Esophagus muscularis mucosa (tissue), 4 donors: ENCODE measurements at regions not wholly inside any gene's neighbourhood (a gene's known extent, or its start where the extent isn't known, plus 50 kb on each side); places are given as distances from the start of the nearest gene placed in this dataset.

ENCODE experiments used
- DNase-seq: peaks from one replicate; pipeline ENCODE4 v3.0.0-alpha.2; 2017; ENCODE audit errors: extremely low spot score
- H3K27ac ChIP-seq, 4 donors: fragments of 200-600 bp; sonication (generic); replicated peaks in 1 of 4; 1 replicate in 3 of 4; 2 replicates in 1 of 4; pipeline ENCODE4 v1.5.1; 2016 to 2019; ENCODE audit warnings: mild to moderate bottlenecking in 1 of 4
- H3K27me3 ChIP-seq, 4 donors: fragments of 200-600 bp; sonication (generic); one replicate each; pipeline versions ENCODE4 v1.5.1 to v1.6.0; 2016 to 2019
- H3K36me3 ChIP-seq, 4 donors: fragments of 200-600 bp; sonication (generic); one replicate each; pipeline ENCODE4 v1.5.1; 2016 to 2019
- H3K4me1 ChIP-seq, 4 donors: fragments of 200-600 bp; sonication (generic); one replicate each; pipeline ENCODE4 v1.5.1; 2016 to 2019
- H3K4me3 ChIP-seq, 4 donors: fragments of 200-600 bp; sonication (generic); 1 replicate in 2 of 4; 2 replicates in 2 of 4; pipeline ENCODE4 v1.5.1; 2016 to 2019; ENCODE audit warnings: mild to moderate bottlenecking in 4 of 4, moderate library complexity in 1 of 4
- H3K9me3 ChIP-seq, 4 donors: fragments of 200-600 bp; sonication (generic); 1 replicate in 3 of 4; 2 replicates in 1 of 4; pipeline ENCODE4 v1.5.1; 2016 to 2019
- EP300 ChIP-seq: sonication (generic); formaldehyde crosslinking; IDR thresholded peaks from one replicate; pipeline ENCODE4 v1.6.1; 2017; ENCODE audit warnings: antibody characterized with exemption
- POLR2A ChIP-seq: fragments of 450-650 bp; IDR thresholded peaks from one replicate; pipeline ENCODE4 v1.6.1; 2017; ENCODE audit warnings: antibody characterized with exemption, moderate library complexity, mild to moderate bottlenecking, low read depth
- POLR2AphosphoS5 ChIP-seq, 2 donors: sonication (generic); formaldehyde crosslinking; IDR thresholded peaks; one replicate each; pipeline ENCODE4 v1.6.1; 2017; ENCODE audit warnings: antibody characterized with exemption in 2 of 2
- WGBS: methylation state at CpG from one replicate; pipeline ENCODE4 v1.1.5; 2018; 5-methylcytosine and 5-hydroxymethylcytosine counted together
- intact Hi-C: fragments of 100-400 bp; cut with DNase I; formaldehyde crosslinking; loops from one replicate; pipeline ENCODE4 v1.15.1; 2023
- TF ChIP-seq, protein P1 (sequence below), 3 experiments: fragments of 200-600 bp in 2 of 3; fragments of 450-650 bp in 1 of 3; sonication (generic) in 2 of 3; IDR thresholded peaks; one replicate each; pipeline ENCODE4 v1.5.1; 2017 to 2019; ENCODE audit warnings: antibody characterized with exemption in 3 of 3, mild to moderate bottlenecking in 2 of 3, moderate library complexity in 1 of 3

DNA sequence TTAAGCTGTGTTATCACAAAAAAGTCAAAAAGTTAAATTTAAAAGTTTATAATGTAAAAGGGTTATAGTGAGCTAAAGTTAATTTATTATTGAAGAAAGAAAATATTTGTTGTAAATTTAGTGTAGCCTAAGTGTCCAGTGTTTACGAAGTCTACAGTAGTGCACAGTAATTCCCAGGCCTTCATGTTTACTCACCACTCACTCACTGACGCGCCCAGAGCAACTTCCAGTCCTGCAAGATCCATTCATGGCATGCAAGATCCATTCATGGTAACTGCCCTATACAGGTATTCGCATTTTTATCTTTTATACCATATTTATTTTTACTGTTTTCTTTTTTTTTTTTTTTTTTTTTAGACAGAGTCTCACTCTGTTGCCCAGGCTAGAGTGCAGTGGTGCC, 69.5 kb downstream of the TPRA1 start:
- H3K4me3 ChIP-seq: no peak overlapping the region
- DNase-seq: no peak
- no peak for TF ChIP-seq POLR2A
- H3K36me3 ChIP-seq: no peaks in the 10 kb centered on the region
- peaks cover 0 to 11% (median 10%) of the 10 kb centered on the region in 4 donors for H3K9me3 ChIP-seq
- H3K4me1 ChIP-seq: no peaks in the 10 kb centered on the region
- intact Hi-C loops: no loop called here
- no peak overlapping the region for H3K27ac ChIP-seq
- 88% methylated on average over 4 of the region's 4 CpGs for WGBS
- peaks cover 0 to 18% (median 5%) of the 10 kb centered on the region in 4 donors for H3K27me3 ChIP-seq

- Histone ChIP-seq H3K9me3 (peaks cover 0 to 11% (median 10%) of the 10 kb centered on the region in 4 donors), H3K4me3 (no peak overlapping the region), H3K4me1 (no peaks in the 10 kb centered on the region), H3K27ac (no peak overlapping the region), H3K27me3 (no peaks in the 10 kb centered on the region), H3K36me3 (no peaks in the 10 kb centered on the region)
- peak; percentile 87 for DNase-seq
- WGBS: 88% methylated on average over 4 of the region's 4 CpGs
- intact Hi-C loops: no loop called here
- TF ChIP-seq POLR2AphosphoS5 (IDR thresholded peaks at IDR 0.05): no peak
Observed at GRCh38 chr3:127518456-127519081, 72.0 kb downstream of the TPRA1 start.

- H3K4me3 ChIP-seq: no peak overlapping the region
- WGBS: 55% methylated on average over 3 of the region's 3 CpGs
- TF ChIP-seq POLR2A (no peak), POLR2AphosphoS5 (IDR thresholded peaks at IDR 0.05) (no peak), EP300 (no peak)
- TF ChIP-seq, protein P1, sequence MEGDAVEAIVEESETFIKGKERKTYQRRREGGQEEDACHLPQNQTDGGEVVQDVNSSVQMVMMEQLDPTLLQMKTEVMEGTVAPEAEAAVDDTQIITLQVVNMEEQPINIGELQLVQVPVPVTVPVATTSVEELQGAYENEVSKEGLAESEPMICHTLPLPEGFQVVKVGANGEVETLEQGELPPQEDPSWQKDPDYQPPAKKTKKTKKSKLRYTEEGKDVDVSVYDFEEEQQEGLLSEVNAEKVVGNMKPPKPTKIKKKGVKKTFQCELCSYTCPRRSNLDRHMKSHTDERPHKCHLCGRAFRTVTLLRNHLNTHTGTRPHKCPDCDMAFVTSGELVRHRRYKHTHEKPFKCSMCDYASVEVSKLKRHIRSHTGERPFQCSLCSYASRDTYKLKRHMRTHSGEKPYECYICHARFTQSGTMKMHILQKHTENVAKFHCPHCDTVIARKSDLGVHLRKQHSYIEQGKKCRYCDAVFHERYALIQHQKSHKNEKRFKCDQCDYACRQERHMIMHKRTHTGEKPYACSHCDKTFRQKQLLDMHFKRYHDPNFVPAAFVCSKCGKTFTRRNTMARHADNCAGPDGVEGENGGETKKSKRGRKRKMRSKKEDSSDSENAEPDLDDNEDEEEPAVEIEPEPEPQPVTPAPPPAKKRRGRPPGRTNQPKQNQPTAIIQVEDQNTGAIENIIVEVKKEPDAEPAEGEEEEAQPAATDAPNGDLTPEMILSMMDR (IDR thresholded peaks at IDR 0.05): no peak
- no peak for DNase-seq
- H3K36me3 ChIP-seq: no peaks in the 10 kb centered on the region
- no peaks in the 10 kb centered on the region for H3K9me3 ChIP-seq
- intact Hi-C loops: no loop called here
- peaks cover 0 to 8% (median 0%) of the 10 kb centered on the region in 4 donors for H3K27me3 ChIP-seq
- no peak overlapping the region for H3K27ac ChIP-seq
- H3K4me1 ChIP-seq: no peaks in the 10 kb centered on the region
Observed at GRCh38 chr3:127512256-127512655, 78.3 kb downstream of the TPRA1 start.

DNA sequence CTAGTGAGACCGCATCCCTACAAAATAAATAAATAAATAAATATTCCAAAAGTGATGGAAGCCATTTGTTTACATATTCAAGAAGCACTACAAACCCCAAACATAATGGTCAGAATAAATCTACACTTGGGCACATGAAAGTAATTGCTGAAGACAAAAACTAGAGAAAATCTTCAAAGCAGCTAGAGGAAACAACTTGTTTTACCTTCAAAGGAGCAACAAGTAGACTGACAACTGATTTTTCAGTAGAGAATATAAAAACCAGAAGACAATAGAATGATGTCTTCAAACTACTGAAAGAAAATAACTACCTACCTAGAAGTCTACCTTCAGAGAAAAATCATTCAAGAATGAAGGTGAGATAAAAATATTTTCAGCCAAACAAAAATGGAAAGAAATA, 89.4 kb downstream of the TPRA1 start:
- intact Hi-C loops: no loop called here
- WGBS: 81% methylated on average over 1 of the region's 1 CpG

GRCh38 chr3:127497676-127498075, 92.9 kb downstream of the TPRA1 start:
- no peak for DNase-seq
- Histone ChIP-seq H3K9me3 (peaks cover 0 to 24% (median 4%) of the 10 kb centered on the region in 4 donors), H3K4me1 (no peaks in the 10 kb centered on the region), H3K27ac (no peak overlapping the region), H3K36me3 (no peaks in the 10 kb centered on the region), H3K4me3 (no peak overlapping the region), H3K27me3 (peaks cover 0 to 19% (median 0%) of the 10 kb centered on the region in 4 donors)
- TF ChIP-seq POLR2AphosphoS5 (IDR thresholded peaks at IDR 0.05): no peak
- no peak for TF ChIP-seq POLR2A
- TF ChIP-seq EP300: no peak
- TF ChIP-seq, protein P1 (IDR thresholded peaks at IDR 0.05): no peak
- intact Hi-C loops: no loop called here
- WGBS: 100% methylated on average over 1 of the region's 2 CpGs

More for the DNA sequence above, 89.4 kb downstream of the TPRA1 start:
- Histone ChIP-seq H3K4me3 (no peak overlapping the region), H3K27me3 (peaks cover 0 to 15% (median 0%) of the 10 kb centered on the region in 4 donors), H3K4me1 (no peaks in the 10 kb centered on the region), H3K9me3 (peaks cover 0 to 31% (median 8%) of the 10 kb centered on the region in 4 donors), H3K27ac (no peak overlapping the region), H3K36me3 (no peaks in the 10 kb centered on the region)
- no peak for DNase-seq
- no peak for TF ChIP-seq POLR2A
- TF ChIP-seq, protein P1 (IDR thresholded peaks at IDR 0.05): no peak
- TF ChIP-seq EP300: no peak
- no peak for TF ChIP-seq POLR2AphosphoS5 (IDR thresholded peaks at IDR 0.05)

GRCh38 chr3:127497166-127497565, 93.4 kb downstream of the TPRA1 start:
- no peak overlapping the region for H3K27ac ChIP-seq
- peaks cover 0 to 23% (median 4%) of the 10 kb centered on the region in 4 donors for H3K9me3 ChIP-seq
- H3K4me1 ChIP-seq: no peaks in the 10 kb centered on the region
- 80% methylated on average over 1 of the region's 3 CpGs for WGBS
- no peak overlapping the region for H3K4me3 ChIP-seq
- TF ChIP-seq, protein P1 (IDR thresholded peaks at IDR 0.05): no peak
- TF ChIP-seq POLR2AphosphoS5 (IDR thresholded peaks at IDR 0.05): no peak
- no peak for TF ChIP-seq EP300
- TF ChIP-seq POLR2A: no peak
- no peaks in the 10 kb centered on the region for H3K36me3 ChIP-seq
- intact Hi-C loops: no loop called here
- peaks cover 0 to 19% (median 0%) of the 10 kb centered on the region in 4 donors for H3K27me3 ChIP-seq
- no peak for DNase-seq
